Neural progenitor cell (in vitro differentiated cells): ENCODE measurements at regions not wholly inside any gene's neighbourhood (a gene's known extent, or its start where the extent isn't known, plus 50 kb on each side); places are given as distances from the start of the nearest gene placed in this dataset.

ENCODE experiments used
- CTCF ChIP-seq: fragments of 200-600 bp; sonication (generic); IDR thresholded peaks from 2 replicates; pipeline ENCODE4 v1.5.1; 2017; ENCODE audit warnings: antibody characterized with exemption, mild to moderate bottlenecking
- EZH2 ChIP-seq: fragments of 200-600 bp; sonication (generic); IDR thresholded peaks from 2 replicates; pipeline ENCODE4 v1.6.1; 2017; ENCODE audit warnings: antibody characterized with exemption, mild to moderate bottlenecking, moderate library complexity
- EZH2phosphoT487 ChIP-seq: fragments of 200-600 bp; sonication (generic); IDR thresholded peaks from 2 replicates; pipeline ENCODE4 v1.6.1; 2017; ENCODE audit warnings: antibody characterized with exemption

GRCh38 chr1:74971982-74972381 is 162.2 kb upstream of the LHX8 start:
- no peak for TF ChIP-seq CTCF
- no peak for TF ChIP-seq EZH2
- TF ChIP-seq EZH2phosphoT487: no peak
